HepG2 (cell line): ENCODE measurements at regions not wholly inside any gene's neighbourhood (a gene's known extent, or its start where the extent isn't known, plus 50 kb on each side); places are given as distances from the start of the nearest gene placed in this dataset.

ENCODE experiments used
- BRD4 ChIP-seq: sonication (generic); formaldehyde crosslinking; IDR thresholded peaks from 2 replicates; pipeline ENCODE4 v1.4.0; 2020; ENCODE audit warnings: missing genetic modification reagents
- HDAC2 ChIP-seq: sonication (generic); formaldehyde crosslinking; IDR thresholded peaks from 2 replicates; pipeline ENCODE4 v1.4.0; 2020; ENCODE audit warnings: missing genetic modification reagents
- ISX ChIP-seq: sonication (generic); formaldehyde crosslinking; conservative IDR thresholded peaks from 2 replicates; pipeline ENCODE4 v1.5.0; 2020; ENCODE audit warnings: missing genetic modification reagents
- PHF8 ChIP-seq: sonication (generic); formaldehyde crosslinking; IDR thresholded peaks from 2 replicates; pipeline ENCODE4 v1.5.0; 2020; ENCODE audit warnings: missing genetic modification reagents
- RBFOX2 ChIP-seq: fragments of 200-400 bp; formaldehyde crosslinking; IDR thresholded peaks from 2 replicates; pipeline ENCODE4 v1.6.1; 2017; ENCODE audit warnings: low read depth, mild to moderate bottlenecking, low read length
- TEF ChIP-seq: sonication (generic); formaldehyde crosslinking; IDR thresholded peaks from 2 replicates; pipeline ENCODE4 v1.5.0; 2020; ENCODE audit warnings: missing genetic modification reagents
- TF ChIP-seq, protein P1 (sequence below): sonication (generic); formaldehyde crosslinking; IDR thresholded peaks from 2 replicates; pipeline ENCODE4 v1.5.0; 2020; ENCODE audit warnings: mild to moderate bottlenecking, missing genetic modification reagents, moderate library complexity

DNA sequence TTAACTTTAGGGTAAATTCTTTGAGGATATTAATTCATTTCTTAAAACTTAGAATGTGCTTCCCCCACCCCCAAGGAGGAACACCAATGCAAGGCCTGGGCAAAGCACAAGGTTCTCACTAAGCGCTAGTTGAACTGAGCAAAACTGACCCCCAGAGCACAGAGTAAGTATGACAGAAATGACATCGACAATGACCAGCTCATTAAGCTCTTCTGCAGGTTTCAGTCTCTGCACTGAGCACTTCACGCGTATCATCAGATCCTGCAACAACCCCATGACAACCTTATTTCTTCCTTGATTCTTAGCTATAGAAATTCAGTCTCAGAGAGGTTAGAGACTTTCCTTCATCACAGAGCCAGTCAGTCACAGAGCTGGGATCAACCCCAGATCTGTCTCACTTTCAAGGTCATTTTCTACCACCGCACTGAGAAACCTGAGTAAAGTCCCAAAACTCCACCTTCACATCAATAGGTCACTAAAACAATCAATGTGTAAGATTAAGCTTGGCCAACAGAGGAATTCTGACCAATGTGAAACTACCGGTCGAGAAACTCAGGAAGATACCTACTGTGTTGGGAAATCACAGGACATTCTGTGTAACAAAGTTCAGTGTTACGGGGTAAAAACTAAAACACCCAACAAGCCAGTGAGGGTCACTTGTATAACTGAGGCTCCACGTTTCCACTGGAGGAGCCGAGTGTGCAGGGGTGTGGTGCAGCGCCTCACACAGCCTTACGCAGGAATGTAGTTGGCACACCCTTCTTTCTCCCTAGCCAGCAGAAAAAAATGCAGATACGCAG is 129.0 kb upstream of the FOXQ1 start:
- TF ChIP-seq HDAC2 (CRISPR knock-in tag), result peak; percentile 83
- no peak for TF ChIP-seq PHF8
- no peak for TF ChIP-seq RBFOX2
- no peak for TF ChIP-seq ISX (CRISPR knock-in tag)
- TF ChIP-seq, protein P1, sequence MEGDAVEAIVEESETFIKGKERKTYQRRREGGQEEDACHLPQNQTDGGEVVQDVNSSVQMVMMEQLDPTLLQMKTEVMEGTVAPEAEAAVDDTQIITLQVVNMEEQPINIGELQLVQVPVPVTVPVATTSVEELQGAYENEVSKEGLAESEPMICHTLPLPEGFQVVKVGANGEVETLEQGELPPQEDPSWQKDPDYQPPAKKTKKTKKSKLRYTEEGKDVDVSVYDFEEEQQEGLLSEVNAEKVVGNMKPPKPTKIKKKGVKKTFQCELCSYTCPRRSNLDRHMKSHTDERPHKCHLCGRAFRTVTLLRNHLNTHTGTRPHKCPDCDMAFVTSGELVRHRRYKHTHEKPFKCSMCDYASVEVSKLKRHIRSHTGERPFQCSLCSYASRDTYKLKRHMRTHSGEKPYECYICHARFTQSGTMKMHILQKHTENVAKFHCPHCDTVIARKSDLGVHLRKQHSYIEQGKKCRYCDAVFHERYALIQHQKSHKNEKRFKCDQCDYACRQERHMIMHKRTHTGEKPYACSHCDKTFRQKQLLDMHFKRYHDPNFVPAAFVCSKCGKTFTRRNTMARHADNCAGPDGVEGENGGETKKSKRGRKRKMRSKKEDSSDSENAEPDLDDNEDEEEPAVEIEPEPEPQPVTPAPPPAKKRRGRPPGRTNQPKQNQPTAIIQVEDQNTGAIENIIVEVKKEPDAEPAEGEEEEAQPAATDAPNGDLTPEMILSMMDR, result peak; percentile 26; the same call in 1 of the 2 replicates
- no peak for TF ChIP-seq BRD4 (CRISPR knock-in tag)
- TF ChIP-seq TEF (CRISPR knock-in tag), result peak; percentile 85; the same call in 1 of the 2 replicates
